H9 (cell line): ENCODE measurements at regions not wholly inside any gene's neighbourhood (a gene's known extent, or its start where the extent isn't known, plus 50 kb on each side); places are given as distances from the start of the nearest gene placed in this dataset.

Experiments used
- DNase-seq: peaks from one replicate; pipeline ENCODE4 v3.0.0-alpha.2; 2017
- H2AFZ ChIP-seq: one replicate; pipeline ENCODE4 v1.6.1; 2013; ENCODE audit warnings: mild to moderate bottlenecking, low read length, control low read depth, moderate library complexity
- H2AK5ac ChIP-seq: 2 replicates; pipeline ENCODE4 v1.6.1; 2013; ENCODE audit warnings: low read length, control low read depth, mixed read lengths; ENCODE audit not compliant: insufficient read length
- H2BK120ac ChIP-seq: one replicate; pipeline ENCODE4 v1.6.1; 2013; ENCODE audit warnings: low read depth, mild to moderate bottlenecking, low read length, control low read depth, inconsistent platforms; ENCODE audit not compliant: poor library complexity, severe bottlenecking
- H2BK12ac ChIP-seq: 2 replicates; pipeline ENCODE4 v1.6.1; 2013; ENCODE audit warnings: low read length, control low read depth, mixed read lengths, low read depth; ENCODE audit not compliant: insufficient read length
- H2BK15ac ChIP-seq: 2 replicates; pipeline ENCODE4 v1.6.1; 2013; ENCODE audit warnings: low read depth, low read length, control low read depth
- H2BK20ac ChIP-seq: one replicate; pipeline ENCODE4 v1.6.1; 2013; ENCODE audit warnings: low read depth, mild to moderate bottlenecking, low read length, control low read depth, inconsistent platforms; ENCODE audit not compliant: poor library complexity, severe bottlenecking
- H2BK5ac ChIP-seq: 2 replicates; pipeline ENCODE4 v1.6.1; 2013; ENCODE audit warnings: low read length, control low read depth, mixed read lengths; ENCODE audit not compliant: insufficient read length
- H3K14ac ChIP-seq: 2 replicates; pipeline ENCODE4 v1.6.1; 2013; ENCODE audit warnings: low read length, control low read depth; ENCODE audit not compliant: insufficient read depth
- H3K18ac ChIP-seq: 2 replicates; pipeline ENCODE4 v1.6.1; 2013; ENCODE audit warnings: low read depth, mild to moderate bottlenecking, mixed read lengths, low read length, control low read depth; ENCODE audit not compliant: insufficient read length
- H3K23ac ChIP-seq: 2 replicates; pipeline ENCODE4 v1.6.1; 2013; ENCODE audit warnings: low read length, control low read depth, mixed read lengths, low read depth; ENCODE audit not compliant: insufficient read length
- H3K23me2 ChIP-seq: 2 replicates; pipeline ENCODE4 v1.6.1; 2013; ENCODE audit warnings: low read depth, mild to moderate bottlenecking, mixed read lengths, low read length, control low read depth; ENCODE audit not compliant: insufficient read length, poor library complexity, severe bottlenecking
- H3K27ac ChIP-seq: 2 replicates; pipeline ENCODE4 v1.5.1; 2013; ENCODE audit warnings: low read length, control low read depth, mixed read lengths, low read depth; ENCODE audit not compliant: insufficient read length
- H3K27me3 ChIP-seq: 2 replicates; pipeline ENCODE4 v1.6.1; 2013; ENCODE audit warnings: low read length, control low read depth, inconsistent platforms; ENCODE audit not compliant: insufficient read depth
- H3K4ac ChIP-seq: 2 replicates; pipeline ENCODE4 v1.6.1; 2013; ENCODE audit warnings: low read depth, mild to moderate bottlenecking, control low read depth, inconsistent platforms, low read length, moderate library complexity
- H3K4me1 ChIP-seq: 2 replicates; pipeline ENCODE4 v1.6.1; 2013; ENCODE audit warnings: low read length, control low read depth, inconsistent platforms; ENCODE audit not compliant: insufficient read depth
- H3K4me2 ChIP-seq: 2 replicates; pipeline ENCODE4 v1.6.1; 2013; ENCODE audit warnings: low read length, control low read depth, mixed read lengths; ENCODE audit not compliant: insufficient read length, insufficient read depth
- H3K56ac ChIP-seq: 2 replicates; pipeline ENCODE4 v1.6.1; 2013; ENCODE audit warnings: low read depth, mild to moderate bottlenecking, mixed read lengths, low read length, control low read depth; ENCODE audit not compliant: insufficient read length
- H3K79me1 ChIP-seq: 2 replicates; pipeline ENCODE4 v1.6.1; 2013; ENCODE audit warnings: low read depth, mild to moderate bottlenecking, moderate library complexity, low read length, control low read depth, inconsistent platforms; ENCODE audit not compliant: insufficient read depth, poor library complexity, severe bottlenecking
- H3K79me2 ChIP-seq: 2 replicates; pipeline ENCODE4 v1.6.1; 2013; ENCODE audit warnings: low read length, control low read depth, inconsistent platforms; ENCODE audit not compliant: insufficient read depth
- H3K9ac ChIP-seq: 2 replicates; pipeline ENCODE4 v1.6.1; 2013; ENCODE audit warnings: low read length, control low read depth, mixed read lengths; ENCODE audit not compliant: insufficient read length; ENCODE audit errors: extremely low read depth
- H3K9me3 ChIP-seq: one replicate; pipeline ENCODE4 v1.6.1; 2013; ENCODE audit warnings: low read depth, low read length, inconsistent platforms; ENCODE audit not compliant: control insufficient read depth
- H3T11ph ChIP-seq: one replicate; pipeline ENCODE4 v1.6.1; 2013; ENCODE audit warnings: mild to moderate bottlenecking, low read length, control low read depth, inconsistent platforms
- H4K20me1 ChIP-seq: one replicate; pipeline ENCODE4 v1.6.1; 2013; ENCODE audit not compliant: control insufficient read depth, insufficient read length, insufficient read depth
- H4K5ac ChIP-seq: 2 replicates; pipeline ENCODE4 v1.6.1; 2013; ENCODE audit warnings: low read depth, mild to moderate bottlenecking, mixed read lengths, low read length, control low read depth; ENCODE audit not compliant: insufficient read length
- H4K8ac ChIP-seq: replicated peaks from 2 replicates; pipeline ENCODE4 v1.6.1; 2013; ENCODE audit warnings: low read length, control low read depth, mixed read lengths, low read depth; ENCODE audit not compliant: insufficient read length
- H4K91ac ChIP-seq: 2 replicates; pipeline ENCODE4 v1.6.1; 2013; ENCODE audit warnings: low read depth, mild to moderate bottlenecking, moderate library complexity, mixed read lengths, low read length, control low read depth; ENCODE audit not compliant: insufficient read length
- H3K27ac Mint-ChIP-seq, 3 experiments: 2 replicates in 2 of 3; 3 replicates in 1 of 3; pipeline ENCODE4 v1.8.0; 2020 to 2021; ENCODE audit warnings: mixed read lengths in 3 of 3, mild to moderate bottlenecking in 1 of 3, moderate library complexity in 1 of 3
- H3K27me3 Mint-ChIP-seq: 2 replicates; pipeline ENCODE4 v1.8.0; 2021; ENCODE audit warnings: low read depth, mild to moderate bottlenecking, moderate library complexity, mixed read lengths
- H3K36me3 Mint-ChIP-seq, 3 experiments: 2 replicates in 2 of 3; 3 replicates in 1 of 3; pipeline ENCODE4 v1.8.0; 2020 to 2021; ENCODE audit warnings: low read depth in 3 of 3, mixed read lengths in 3 of 3; ENCODE audit not compliant: insufficient read depth in 1 of 3
- H3K4me1 Mint-ChIP-seq, 2 experiments: 2 replicates each; pipeline ENCODE4 v1.8.0; 2020; ENCODE audit warnings: mixed read lengths in 2 of 2
- H3K4me3 Mint-ChIP-seq, 2 experiments: 2 replicates in 1 of 2; 3 replicates in 1 of 2; pipeline ENCODE4 v1.8.0; 2020 to 2021; ENCODE audit warnings: mild to moderate bottlenecking in 2 of 2, mixed read lengths in 2 of 2, moderate library complexity in 1 of 2
- H3K9me3 Mint-ChIP-seq, 2 experiments: 2 replicates in 1 of 2; 3 replicates in 1 of 2; pipeline ENCODE4 v1.8.0; 2020; ENCODE audit warnings: mild to moderate bottlenecking in 2 of 2, mixed read lengths in 2 of 2, moderate library complexity in 1 of 2
- CTCF ChIP-seq: fragments of 200-600 bp; sonication (generic); conservative IDR thresholded peaks from 3 replicates; pipeline ENCODE4 v1.8.0; 2021; ENCODE audit warnings: antibody characterized with exemption, mild to moderate bottlenecking
- WGBS: extraction: QIAGEN DNeasy Blood & Tissue Kit; methylation state at CpG from one replicate; pipeline ENCODE4 v1.1.7; 2013; ENCODE audit warnings: missing lambda C conversion rate, low lambda C conversion rate, mixed read lengths; ENCODE audit not compliant: insufficient read length; ENCODE audit errors: extremely low coverage; 5-methylcytosine and 5-hydroxymethylcytosine counted together

GRCh38 chr10:128921389-128922022 lies 545.5 kb upstream of the MGMT start:
- H3K27me3 ChIP-seq, result no peaks in the 10 kb centered on the region
- DNase-seq, result no peak
- no CpG with 5 or more reads among the region's 8 CpGs for WGBS
- no peaks in the 10 kb centered on the region for H3K9me3 ChIP-seq
- no peak overlapping the region for H3K9ac ChIP-seq
- no peaks in the 10 kb centered on the region for H4K20me1 ChIP-seq
- H2BK12ac ChIP-seq, result no peak overlapping the region
- no peak overlapping the region for H2BK20ac ChIP-seq
- no peaks in the 10 kb centered on the region for H3K23me2 ChIP-seq
- Mint-ChIP-seq H3K27ac (no peak overlapping the region; a peak in 1 of 7 replicates), H3K4me1 (peaks cover 5 to 10% of the 10 kb centered on the region in 2 experiments; a peak in 3 of 4 replicates), H3K27me3 (no peaks in the 10 kb centered on the region), H3K9me3 (peaks cover 0 to 3% of the 10 kb centered on the region in 2 experiments; a peak in 1 of 5 replicates), H3K4me3 (no peak overlapping the region), H3K36me3 (no peaks in the 10 kb centered on the region)
- no peak overlapping the region for H3K23ac ChIP-seq
- H4K8ac ChIP-seq, result no peak overlapping the region
- H2BK120ac ChIP-seq, result no peak overlapping the region
- H3K79me1 ChIP-seq, result no peaks in the 10 kb centered on the region
- no peak overlapping the region for H3K27ac ChIP-seq
- no peak for TF ChIP-seq CTCF
- H3K79me2 ChIP-seq, result no peaks in the 10 kb centered on the region
- H3K4me2 ChIP-seq, result no peak overlapping the region
- H4K5ac ChIP-seq, result no peak overlapping the region
- H2AK5ac ChIP-seq, result no peak overlapping the region
- H3K4ac ChIP-seq, result no peak overlapping the region
- H3T11ph ChIP-seq, result no peak overlapping the region
- H3K56ac ChIP-seq, result no peak overlapping the region
- H2BK5ac ChIP-seq, result no peak overlapping the region
- H4K91ac ChIP-seq, result no peak overlapping the region
- no peak overlapping the region for H3K18ac ChIP-seq
- no peak overlapping the region for H2BK15ac ChIP-seq
- H3K14ac ChIP-seq, result no peak overlapping the region
- H2AFZ ChIP-seq, result no peak overlapping the region
- no peaks in the 10 kb centered on the region for H3K4me1 ChIP-seq
